ENCODE measurements at regions not wholly inside any gene's neighbourhood (a gene's known extent, or its start where the extent isn't known, plus 50 kb on each side); places are given as distances from the start of the nearest gene placed in this dataset.

- no peak for TF ChIP-seq CTCF (optimal IDR thresholded peaks at IDR 0.05 in 1 of 3, IDR thresholded peaks at IDR 0.05 in 1 of 3, conservative IDR thresholded peaks at IDR 0.05 in 1 of 3; ENCODE audit: extremely low read depth in 1 of 3, insufficient read depth in 2 of 3, low read length in 3 of 3)
- TF ChIP-seq EZH2 (IDR thresholded peaks at IDR 0.05; ENCODE audit: low read length): no peak
Observed at GRCh38 chr16:47956916-47957315, 198.9 kb downstream of the ABCC12 start.
